ENCODE measurements at regions not wholly inside any gene's neighbourhood (a gene's known extent, or its start where the extent isn't known, plus 50 kb on each side); places are given as distances from the start of the nearest gene placed in this dataset.

DNA sequence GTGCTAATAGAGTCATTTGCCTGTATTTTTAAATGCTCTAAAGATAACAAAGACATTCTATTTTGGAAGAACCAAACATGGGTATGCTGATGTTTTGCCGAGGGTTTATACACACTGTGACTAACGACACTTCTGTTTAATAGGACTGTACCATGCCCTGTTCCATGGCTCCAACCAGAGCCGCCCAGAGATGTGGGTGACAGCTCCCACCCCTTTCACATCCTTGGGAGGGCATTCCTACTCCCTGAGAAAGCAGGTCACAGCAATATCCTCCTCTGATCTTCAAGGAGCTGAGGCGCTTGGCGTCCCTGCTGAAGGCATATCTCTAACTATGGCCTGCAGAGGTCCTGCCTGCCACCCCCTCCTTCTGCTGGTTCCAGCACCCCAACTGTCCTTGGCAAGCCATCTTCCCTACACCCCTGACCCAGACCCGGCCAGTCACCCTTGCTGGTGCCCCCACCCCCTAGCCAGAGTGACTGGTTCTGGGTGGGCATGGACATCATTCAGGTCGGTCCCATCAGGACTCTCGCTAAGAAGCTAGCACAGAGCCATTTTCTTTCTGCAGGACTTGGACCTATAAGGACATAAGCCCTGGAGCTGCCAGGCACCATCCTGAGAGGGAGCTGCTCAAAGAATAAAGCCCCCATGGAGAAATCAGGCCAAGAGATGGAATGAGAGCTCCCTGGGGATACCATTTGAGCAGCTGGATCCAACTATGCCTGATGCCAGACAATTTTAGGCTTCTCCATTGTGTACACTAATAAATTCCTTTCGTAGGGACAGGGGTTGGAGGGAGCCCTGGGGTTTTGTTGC lies 381.3 kb downstream of the CTTN start:
- Histone ChIP-seq H3K27me3 (ENCODE audit: insufficient read depth) (no peaks in the 10 kb centered on the region), H3K9me3 (no peaks in the 10 kb centered on the region), H3K4me2 (no peak overlapping the region), H3K79me2 (ENCODE audit: insufficient read depth) (no peaks in the 10 kb centered on the region), H2AFZ (ENCODE audit: low read depth) (no peak overlapping the region), H3K4me1 (ENCODE audit: control insufficient read depth in 1 of 2, insufficient read depth in 2 of 2, low read depth in 1 of 2, low read length in 1 of 2) (peaks cover 0 to 3% of the 10 kb centered on the region in 2 experiments; a peak in 1 of 4 replicates), H3K27ac (ENCODE audit: low read depth in 2 of 2, low read length in 1 of 2) (no peak overlapping the region), H4K20me1 (ENCODE audit: insufficient read depth) (no peaks in the 10 kb centered on the region), H3K9me2 (no peaks in the 10 kb centered on the region), H3F3A (replicated peaks; ENCODE audit: insufficient read depth) (no peaks in the 10 kb centered on the region), H3K36me3 (replicated peaks in 1 of 2; ENCODE audit: control insufficient read depth in 1 of 2, insufficient read depth in 2 of 2, low read length in 1 of 2) (no peaks in the 10 kb centered on the region), H3K9ac (no peak overlapping the region), H3K4me3 (ENCODE audit: low read depth in 2 of 2, low read length in 1 of 2) (no peak overlapping the region)
- POLR2A ChIA-PET: no interaction called here
- TF ChIP-seq, protein P1, sequence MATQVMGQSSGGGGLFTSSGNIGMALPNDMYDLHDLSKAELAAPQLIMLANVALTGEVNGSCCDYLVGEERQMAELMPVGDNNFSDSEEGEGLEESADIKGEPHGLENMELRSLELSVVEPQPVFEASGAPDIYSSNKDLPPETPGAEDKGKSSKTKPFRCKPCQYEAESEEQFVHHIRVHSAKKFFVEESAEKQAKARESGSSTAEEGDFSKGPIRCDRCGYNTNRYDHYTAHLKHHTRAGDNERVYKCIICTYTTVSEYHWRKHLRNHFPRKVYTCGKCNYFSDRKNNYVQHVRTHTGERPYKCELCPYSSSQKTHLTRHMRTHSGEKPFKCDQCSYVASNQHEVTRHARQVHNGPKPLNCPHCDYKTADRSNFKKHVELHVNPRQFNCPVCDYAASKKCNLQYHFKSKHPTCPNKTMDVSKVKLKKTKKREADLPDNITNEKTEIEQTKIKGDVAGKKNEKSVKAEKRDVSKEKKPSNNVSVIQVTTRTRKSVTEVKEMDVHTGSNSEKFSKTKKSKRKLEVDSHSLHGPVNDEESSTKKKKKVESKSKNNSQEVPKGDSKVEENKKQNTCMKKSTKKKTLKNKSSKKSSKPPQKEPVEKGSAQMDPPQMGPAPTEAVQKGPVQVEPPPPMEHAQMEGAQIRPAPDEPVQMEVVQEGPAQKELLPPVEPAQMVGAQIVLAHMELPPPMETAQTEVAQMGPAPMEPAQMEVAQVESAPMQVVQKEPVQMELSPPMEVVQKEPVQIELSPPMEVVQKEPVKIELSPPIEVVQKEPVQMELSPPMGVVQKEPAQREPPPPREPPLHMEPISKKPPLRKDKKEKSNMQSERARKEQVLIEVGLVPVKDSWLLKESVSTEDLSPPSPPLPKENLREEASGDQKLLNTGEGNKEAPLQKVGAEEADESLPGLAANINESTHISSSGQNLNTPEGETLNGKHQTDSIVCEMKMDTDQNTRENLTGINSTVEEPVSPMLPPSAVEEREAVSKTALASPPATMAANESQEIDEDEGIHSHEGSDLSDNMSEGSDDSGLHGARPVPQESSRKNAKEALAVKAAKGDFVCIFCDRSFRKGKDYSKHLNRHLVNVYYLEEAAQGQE (IDR thresholded peaks at IDR 0.05; ENCODE audit: low read depth, low read length): no peak
- TF ChIP-seq YY1 (IDR thresholded peaks at IDR 0.05; ENCODE audit: low read depth): no peak
- TF ChIP-seq JUND (IDR thresholded peaks at IDR 0.05): no peak
- TF ChIP-seq, protein P2, sequence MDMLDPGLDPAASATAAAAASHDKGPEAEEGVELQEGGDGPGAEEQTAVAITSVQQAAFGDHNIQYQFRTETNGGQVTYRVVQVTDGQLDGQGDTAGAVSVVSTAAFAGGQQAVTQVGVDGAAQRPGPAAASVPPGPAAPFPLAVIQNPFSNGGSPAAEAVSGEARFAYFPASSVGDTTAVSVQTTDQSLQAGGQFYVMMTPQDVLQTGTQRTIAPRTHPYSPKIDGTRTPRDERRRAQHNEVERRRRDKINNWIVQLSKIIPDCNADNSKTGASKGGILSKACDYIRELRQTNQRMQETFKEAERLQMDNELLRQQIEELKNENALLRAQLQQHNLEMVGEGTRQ (IDR thresholded peaks at IDR 0.05; ENCODE audit: borderline replicate concordance, low read depth, low read length): no peak
- TF ChIP-seq, protein P3, sequence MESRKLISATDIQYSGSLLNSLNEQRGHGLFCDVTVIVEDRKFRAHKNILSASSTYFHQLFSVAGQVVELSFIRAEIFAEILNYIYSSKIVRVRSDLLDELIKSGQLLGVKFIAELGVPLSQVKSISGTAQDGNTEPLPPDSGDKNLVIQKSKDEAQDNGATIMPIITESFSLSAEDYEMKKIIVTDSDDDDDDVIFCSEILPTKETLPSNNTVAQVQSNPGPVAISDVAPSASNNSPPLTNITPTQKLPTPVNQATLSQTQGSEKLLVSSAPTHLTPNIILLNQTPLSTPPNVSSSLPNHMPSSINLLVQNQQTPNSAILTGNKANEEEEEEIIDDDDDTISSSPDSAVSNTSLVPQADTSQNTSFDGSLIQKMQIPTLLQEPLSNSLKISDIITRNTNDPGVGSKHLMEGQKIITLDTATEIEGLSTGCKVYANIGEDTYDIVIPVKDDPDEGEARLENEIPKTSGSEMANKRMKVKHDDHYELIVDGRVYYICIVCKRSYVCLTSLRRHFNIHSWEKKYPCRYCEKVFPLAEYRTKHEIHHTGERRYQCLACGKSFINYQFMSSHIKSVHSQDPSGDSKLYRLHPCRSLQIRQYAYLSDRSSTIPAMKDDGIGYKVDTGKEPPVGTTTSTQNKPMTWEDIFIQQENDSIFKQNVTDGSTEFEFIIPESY (IDR thresholded peaks at IDR 0.05; ENCODE audit: borderline replicate concordance, low read depth): no peak
- no peak for TF ChIP-seq GABPA (IDR thresholded peaks at IDR 0.05; ENCODE audit: low read depth)
- no peak for TF ChIP-seq POLR2AphosphoS5 (IDR thresholded peaks at IDR 0.05; ENCODE audit: low read depth, low read length)
- no peak for TF ChIP-seq NFIC (IDR thresholded peaks at IDR 0.05; ENCODE audit: borderline replicate concordance)
- TF ChIP-seq RXRA (IDR thresholded peaks at IDR 0.05; ENCODE audit: borderline replicate concordance, low read depth): no peak
- no peak for TF ChIP-seq TAF1 (IDR thresholded peaks at IDR 0.05; ENCODE audit: borderline replicate concordance, low read depth, low read length)
- no peak for TF ChIP-seq RFX5 (IDR thresholded peaks at IDR 0.05; ENCODE audit: low read length)
- TF ChIP-seq SIN3A (IDR thresholded peaks at IDR 0.05; ENCODE audit: borderline replicate concordance, low read depth, low read length): no peak
- no peak for TF ChIP-seq GATA2 (CRISPR knock-in tag; IDR thresholded peaks at IDR 0.05)
- DNase-seq: no peak
- WGBS (ENCODE audit: low lambda C conversion rate): 44% methylated on average over 9 of the region's 9 CpGs
- CTCF ChIA-PET: interaction anchor here (0.6 to 2.6 kb wide), 4 partner anchors 9 to 592 kb away, joined by 3 to 10 read pairs (median 4); no protein-coding TSS in a partner anchor

Data from SK-N-SH (cell line).